OCI-LY1 (cell line): ENCODE measurements at regions not wholly inside any gene's neighbourhood (a gene's known extent, or its start where the extent isn't known, plus 50 kb on each side); places are given as distances from the start of the nearest gene placed in this dataset.

Experiments
- H2AFZ ChIP-seq: fragments of 200-600 bp; sonication (generic), shearing (Covaris generic); 2 replicates; pipeline ENCODE4 v1.6.0; 2014; ENCODE audit warnings: antibody characterized with exemption, mild to moderate bottlenecking, low read length
- H3F3A ChIP-seq: fragments of 200-600 bp; sonication (generic), shearing (Covaris generic); 2 replicates; pipeline ENCODE4 v1.6.0; 2014; ENCODE audit warnings: mild to moderate bottlenecking, antibody characterized with exemption, low read length, moderate library complexity; ENCODE audit not compliant: insufficient read depth
- H3K27ac ChIP-seq: fragments of 200-600 bp; sonication (generic); 2 replicates; pipeline ENCODE4 v1.5.1; 2014; ENCODE audit warnings: low read length, mixed run types, mild to moderate bottlenecking, low read depth; ENCODE audit not compliant: poor library complexity, severe bottlenecking
- H3K27me3 ChIP-seq: fragments of 200-600 bp; sonication (generic); 2 replicates; pipeline ENCODE4 v1.6.0; 2014; ENCODE audit warnings: antibody characterized with exemption, mild to moderate bottlenecking, low read length, moderate library complexity; ENCODE audit not compliant: insufficient read depth
- H3K36me3 ChIP-seq: fragments of 200-600 bp; sonication (generic); 2 replicates; pipeline ENCODE4 v1.6.1; 2014; ENCODE audit warnings: mild to moderate bottlenecking, antibody characterized with exemption, low read length, moderate library complexity, mixed read lengths; ENCODE audit not compliant: insufficient read depth
- H3K4me1 ChIP-seq: fragments of 200-600 bp; sonication (generic); 2 replicates; pipeline ENCODE4 v1.5.1; 2014; ENCODE audit warnings: mild to moderate bottlenecking, low read length, moderate library complexity; ENCODE audit not compliant: insufficient read depth, severe bottlenecking
- H3K4me2 ChIP-seq: fragments of 200-600 bp; sonication (generic), shearing (Covaris generic); 2 replicates; pipeline ENCODE4 v1.6.1; 2014; ENCODE audit warnings: low read length
- H3K4me3 ChIP-seq: fragments of 200-600 bp; sonication (generic); 2 replicates; pipeline ENCODE4 v1.5.1; 2014; ENCODE audit warnings: low read length, low read depth, mild to moderate bottlenecking, mixed read lengths; ENCODE audit not compliant: poor library complexity, severe bottlenecking
- H3K79me2 ChIP-seq: fragments of 200-600 bp; shearing (Covaris generic); 2 replicates; pipeline ENCODE4 v1.6.1; 2016; ENCODE audit warnings: mixed run types, low read length, mixed read lengths; ENCODE audit not compliant: insufficient read depth
- H3K9ac ChIP-seq: fragments of 200-600 bp; sonication (generic), shearing (Covaris generic); 2 replicates; pipeline ENCODE4 v1.6.1; 2014; ENCODE audit warnings: mild to moderate bottlenecking, low read length, mixed read lengths
- H3K9me2 ChIP-seq: fragments of 200-600 bp; sonication (generic), shearing (Covaris generic); 2 replicates; pipeline ENCODE4 v1.6.1; 2014; ENCODE audit warnings: low read depth, mild to moderate bottlenecking, low read length, mixed read lengths
- H3K9me3 ChIP-seq: fragments of 200-600 bp; shearing (Covaris generic); 2 replicates; pipeline ENCODE4 v1.6.1; 2014; ENCODE audit warnings: low read length, mixed read lengths
- H4K20me1 ChIP-seq: fragments of 200-600 bp; sonication (generic), shearing (Covaris generic); 2 replicates; pipeline ENCODE4 v1.6.0; 2016; ENCODE audit warnings: mild to moderate bottlenecking, low read length; ENCODE audit not compliant: insufficient read depth
- CTCF ChIP-seq: fragments of 200-600 bp; sonication (generic), shearing (Covaris generic); IDR thresholded peaks from 2 replicates; pipeline ENCODE4 v1.5.1; 2017; ENCODE audit warnings: mild to moderate bottlenecking, antibody characterized with exemption, low read length, moderate library complexity, mixed read lengths
- EZH2 ChIP-seq: fragments of 200-600 bp; sonication (generic), shearing (Covaris generic); IDR thresholded peaks from 2 replicates; pipeline ENCODE4 v1.8.0; 2017; ENCODE audit warnings: borderline replicate concordance, mixed run types, mild to moderate bottlenecking, antibody characterized with exemption, low read length, moderate library complexity, mixed read lengths

GRCh38 chr1:91160363-91161075, 138.7 kb upstream of the ZNF644 start:
- no peaks in the 10 kb centered on the region for H3K4me1 ChIP-seq
- H3K36me3 ChIP-seq: no peaks in the 10 kb centered on the region
- H4K20me1 ChIP-seq: no peaks in the 10 kb centered on the region
- no peak for TF ChIP-seq CTCF
- TF ChIP-seq EZH2: no peak
- H3K4me2 ChIP-seq: no peak overlapping the region
- no peak overlapping the region for H3K4me3 ChIP-seq
- H3K9me3 ChIP-seq: no peaks in the 10 kb centered on the region
- no peaks in the 10 kb centered on the region for H3K79me2 ChIP-seq
- no peak overlapping the region for H2AFZ ChIP-seq
- no peaks in the 10 kb centered on the region for H3K27me3 ChIP-seq
- H3K9me2 ChIP-seq: no peaks in the 10 kb centered on the region
- H3F3A ChIP-seq: no peaks in the 10 kb centered on the region
- no peak overlapping the region for H3K9ac ChIP-seq
- no peak overlapping the region for H3K27ac ChIP-seq

GRCh38 chr1:91153341-91153740, 131.5 kb upstream of the ZNF644 start:
- H3K27ac ChIP-seq: no peak overlapping the region
- TF ChIP-seq EZH2 (no peak), CTCF (no peak)
- no peaks in the 10 kb centered on the region for H3K79me2 ChIP-seq
- no peaks in the 10 kb centered on the region for H3K4me1 ChIP-seq
- no peaks in the 10 kb centered on the region for H3F3A ChIP-seq
- H3K4me3 ChIP-seq: no peak overlapping the region
- H3K36me3 ChIP-seq: no peaks in the 10 kb centered on the region
- H3K9ac ChIP-seq: no peak overlapping the region
- no peaks in the 10 kb centered on the region for H3K27me3 ChIP-seq
- H2AFZ ChIP-seq: no peak overlapping the region
- H3K9me2 ChIP-seq: no peaks in the 10 kb centered on the region
- no peak overlapping the region for H3K4me2 ChIP-seq
- no peaks in the 10 kb centered on the region for H3K9me3 ChIP-seq
- no peaks in the 10 kb centered on the region for H4K20me1 ChIP-seq

- Histone ChIP-seq H3K9ac (no peak overlapping the region), H4K20me1 (no peaks in the 10 kb centered on the region), H3K9me3 (no peaks in the 10 kb centered on the region), H3K4me1 (no peaks in the 10 kb centered on the region), H3K4me3 (no peak overlapping the region), H3K27ac (no peak overlapping the region), H3K79me2 (no peaks in the 10 kb centered on the region), H3K36me3 (no peaks in the 10 kb centered on the region), H3K27me3 (no peaks in the 10 kb centered on the region), H3K4me2 (no peak overlapping the region), H2AFZ (no peak overlapping the region), H3F3A (no peaks in the 10 kb centered on the region), H3K9me2 (no peaks in the 10 kb centered on the region)
- TF ChIP-seq CTCF (no peak), EZH2 (no peak)
These were observed 130.5 kb upstream of the ZNF644 start for GRCh38 chr1:91152331-91152730.
